SK-N-SH treated with all-trans-retinoic acid at 6 μM for 48 hours (cell line): ENCODE measurements at regions not wholly inside any gene's neighbourhood (a gene's known extent, or its start where the extent isn't known, plus 50 kb on each side); places are given as distances from the start of the nearest gene placed in this dataset.

Experiments used
- ARNTL ChIP-seq: fragments of 450-650 bp; formaldehyde crosslinking; IDR thresholded peaks from 2 replicates; pipeline ENCODE4 v1.5.0; 2020; ENCODE audit warnings: low read depth, mild to moderate bottlenecking, moderate library complexity, borderline replicate concordance
- CSDC2 ChIP-seq: fragments of 250-450 bp; sonication (Bioruptor Pico); IDR thresholded peaks from 2 replicates; pipeline ENCODE4 v1.5.0; 2020; ENCODE audit warnings: mild to moderate bottlenecking, moderate library complexity
- CSRNP3 ChIP-seq: fragments of 250-450 bp; sonication (Bioruptor Pico); IDR thresholded peaks from 2 replicates; pipeline ENCODE4 v1.5.1; 2021; ENCODE audit warnings: mild to moderate bottlenecking, moderate library complexity
- PATZ1 ChIP-seq: fragments of 250-450 bp; sonication (Bioruptor Pico); IDR thresholded peaks from 2 replicates; pipeline ENCODE4 v1.8.0; 2020; ENCODE audit warnings: mild to moderate bottlenecking, moderate library complexity, borderline replicate concordance
- RARB ChIP-seq: fragments of 250-450 bp; sonication (Bioruptor Pico); IDR thresholded peaks from 2 replicates; pipeline ENCODE4 v1.8.0; 2021; ENCODE audit warnings: mild to moderate bottlenecking, moderate library complexity

GRCh38 chr13:90869580-90869979, 477.9 kb upstream of the MIR17HG start:
- no peak for TF ChIP-seq ARNTL (CRISPR knock-in tag)
- TF ChIP-seq RARB (CRISPR knock-in tag), result no peak
- TF ChIP-seq PATZ1, result no peak
- TF ChIP-seq CSRNP3, result no peak
- TF ChIP-seq CSDC2 (CRISPR knock-in tag), result no peak
